Caco-2 (cell line): ENCODE measurements at regions not wholly inside any gene's neighbourhood (a gene's known extent, or its start where the extent isn't known, plus 50 kb on each side); places are given as distances from the start of the nearest gene placed in this dataset.

Experiments
- BruUV-seq: library from RNA; stranded (reverse); fragments of 400-500 nt; replicated peaks from 2 replicates; lab custom pipeline; 2021; lab: Mats Ljungman, UMichigan
- CTCF ChIA-PET: fragments of 300-600 bp; sonication (Branson Sonifier 250); formaldehyde crosslinking; loops from one replicate; lab custom pipeline; 2022; ENCODE audit warnings: antibody characterized with exemption; lab: Charles Lee
- POLR2A ChIA-PET: fragments of 300-600 bp; sonication (Branson Sonifier 250); formaldehyde crosslinking; loops from one replicate; lab custom pipeline; 2022; ENCODE audit warnings: antibody characterized with exemption; lab: Charles Lee
- DNase-seq, 2 experiments: peaks; one replicate each; pipeline versions ENCODE4 v3.0.0 to v3.0.0-alpha.2; 2020 to 2022
- H3K27me3 ChIP-seq: replicated peaks from 2 replicates; pipeline ENCODE4 v1.6.0; 2011; ENCODE audit warnings: low read length; ENCODE audit not compliant: control insufficient read depth, insufficient read depth
- H3K36me3 ChIP-seq: 2 replicates; pipeline ENCODE4 v1.5.1; 2011; ENCODE audit warnings: low read length; ENCODE audit not compliant: control insufficient read depth, insufficient read depth
- H3K4me1 ChIP-seq: fragments of 250-450 bp; sonication (Bioruptor Pico); 2 replicates; pipeline ENCODE4 v1.5.1; 2020; ENCODE audit warnings: mild to moderate bottlenecking
- H3K4me3 ChIP-seq: 2 replicates; pipeline ENCODE4 v1.5.1; 2011; ENCODE audit warnings: low read depth, mild to moderate bottlenecking, control low read depth, low read length
- H3K9me3 ChIP-seq: fragments of 250-450 bp; sonication (Bioruptor Pico); 2 replicates; pipeline ENCODE4 v1.5.1; 2020; ENCODE audit warnings: mild to moderate bottlenecking, moderate library complexity
- H3K27ac Mint-ChIP-seq: one replicate; pipeline ENCODE4 v1.8.0; 2022; ENCODE audit warnings: mixed read lengths; ENCODE audit not compliant: unreplicated experiment
- H3K27me3 Mint-ChIP-seq: one replicate; pipeline ENCODE4 v1.8.0; 2022; ENCODE audit warnings: mixed read lengths; ENCODE audit not compliant: insufficient read depth, unreplicated experiment
- H3K36me3 Mint-ChIP-seq: one replicate; pipeline ENCODE4 v1.8.0; 2022; ENCODE audit warnings: mild to moderate bottlenecking, mixed read lengths; ENCODE audit not compliant: insufficient read depth, unreplicated experiment
- H3K4me1 Mint-ChIP-seq: one replicate; pipeline ENCODE4 v1.8.0; 2022; ENCODE audit warnings: low read depth, mixed read lengths; ENCODE audit not compliant: unreplicated experiment
- H3K4me3 Mint-ChIP-seq: one replicate; pipeline ENCODE4 v1.8.0; 2022; ENCODE audit warnings: mild to moderate bottlenecking, moderate library complexity, mixed read lengths; ENCODE audit not compliant: unreplicated experiment
- H3K9me3 Mint-ChIP-seq: one replicate; pipeline ENCODE4 v1.8.0; 2022; ENCODE audit warnings: mixed read lengths; ENCODE audit not compliant: unreplicated experiment
- CTCF ChIP-seq, 2 experiments: fragments of 200-600 bp in 1 of 2; IDR thresholded peaks; 1 replicate in 1 of 2; 2 replicates in 1 of 2; pipeline versions ENCODE4 v1.5.1 to v1.8.0; 2011 to 2022; ENCODE audit warnings: antibody characterized with exemption in 1 of 2, control low read depth in 1 of 2, inconsistent platforms in 1 of 2, low read depth in 1 of 2, low read length in 1 of 2, mild to moderate bottlenecking in 1 of 2, moderate library complexity in 1 of 2; ENCODE audit not compliant: insufficient read depth in 1 of 2, severe bottlenecking in 1 of 2, unreplicated experiment in 1 of 2
- intact Hi-C: fragments of 100-400 bp; cut with micrococcal nuclease; formaldehyde crosslinking; loops from one replicate; pipeline ENCODE4 v1.10.0; 2022; ENCODE audit not compliant: unreplicated experiment

GRCh38 chr2:182530636-182531035 lies 103.8 kb upstream of the PDE1A start:
- no peak overlapping the region for H3K27ac Mint-ChIP-seq
- H3K4me1 Mint-ChIP-seq: no peaks in the 10 kb centered on the region
- H3K36me3 Mint-ChIP-seq: no peaks in the 10 kb centered on the region
- H3K4me3 Mint-ChIP-seq: no peak overlapping the region
- CTCF ChIA-PET: no interaction called here
- no peaks in the 10 kb centered on the region for H3K9me3 ChIP-seq
- no peaks in the 10 kb centered on the region for H3K27me3 ChIP-seq
- no peak for DNase-seq
- POLR2A ChIA-PET: no interaction called here
- H3K9me3 Mint-ChIP-seq: peaks cover 13% of the 10 kb centered on the region
- intact Hi-C loops: no loop called here
- H3K36me3 ChIP-seq: no peaks in the 10 kb centered on the region
- no peak for TF ChIP-seq CTCF (IDR thresholded peaks at IDR 0.05; ENCODE audit: insufficient read depth in 1 of 2, low read depth in 1 of 2, low read length in 1 of 2, severe bottlenecking in 1 of 2, unreplicated experiment in 1 of 2)
- no peak overlapping the region for H3K4me3 ChIP-seq
- BruUV-seq: no TSS peak
- H3K4me1 ChIP-seq: no peaks in the 10 kb centered on the region
- no peaks in the 10 kb centered on the region for H3K27me3 Mint-ChIP-seq

DNA sequence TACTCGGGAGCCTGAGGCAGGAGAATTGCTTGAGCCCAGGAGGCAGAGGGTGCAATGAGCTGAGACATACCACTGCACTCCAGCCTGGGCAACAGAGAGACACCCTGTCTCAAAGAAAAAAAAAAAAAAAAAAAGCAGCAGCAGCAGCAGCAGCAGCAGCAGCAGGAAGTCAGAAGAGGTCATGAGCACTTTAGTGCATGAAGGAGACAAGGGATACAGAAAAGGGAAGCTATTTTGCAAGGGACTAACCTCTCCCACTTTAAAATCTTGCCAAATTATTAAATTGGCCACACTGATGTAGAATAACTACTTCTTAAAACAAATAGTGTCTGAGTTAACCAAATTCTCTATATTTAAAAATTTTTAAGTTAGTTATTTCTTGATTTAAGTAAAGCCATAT lies 113.4 kb upstream of the PDE1A start:
- Mint-ChIP-seq H3K36me3 (no peaks in the 10 kb centered on the region), H3K27ac (no peak overlapping the region), H3K27me3 (peaks cover 4% of the 10 kb centered on the region), H3K9me3 (no peaks in the 10 kb centered on the region), H3K4me3 (no peak overlapping the region), H3K4me1 (no peaks in the 10 kb centered on the region)
- Histone ChIP-seq H3K9me3 (no peaks in the 10 kb centered on the region; the same call in 1 of the 2 replicates), H3K36me3 (no peaks in the 10 kb centered on the region), H3K4me1 (no peaks in the 10 kb centered on the region), H3K27me3 (no peaks in the 10 kb centered on the region), H3K4me3 (no peak overlapping the region)
- TF ChIP-seq CTCF (IDR thresholded peaks at IDR 0.05; ENCODE audit: insufficient read depth in 1 of 2, low read depth in 1 of 2, low read length in 1 of 2, severe bottlenecking in 1 of 2, unreplicated experiment in 1 of 2): no peak
- no peak for DNase-seq
- no TSS peak for BruUV-seq
- intact Hi-C loops: no loop called here
- ChIA-PET POLR2A (no interaction called here), CTCF (no interaction called here)

GRCh38 chr2:182541268-182541667 lies 114.4 kb upstream of the PDE1A start:
- DNase-seq: no peak
- Histone ChIP-seq H3K27me3 (no peaks in the 10 kb centered on the region), H3K4me1 (no peaks in the 10 kb centered on the region), H3K4me3 (no peak overlapping the region), H3K9me3 (no peaks in the 10 kb centered on the region; the same call in 1 of the 2 replicates), H3K36me3 (no peaks in the 10 kb centered on the region)
- H3K36me3 Mint-ChIP-seq: no peaks in the 10 kb centered on the region
- no peak overlapping the region for H3K4me3 Mint-ChIP-seq
- H3K27me3 Mint-ChIP-seq: peaks cover 5% of the 10 kb centered on the region
- BruUV-seq: no TSS peak
- no peak overlapping the region for H3K27ac Mint-ChIP-seq
- ChIA-PET CTCF (no interaction called here), POLR2A (no interaction called here)
- TF ChIP-seq CTCF (IDR thresholded peaks at IDR 0.05; ENCODE audit: insufficient read depth in 1 of 2, low read depth in 1 of 2, low read length in 1 of 2, severe bottlenecking in 1 of 2, unreplicated experiment in 1 of 2): no peak
- H3K4me1 Mint-ChIP-seq: no peaks in the 10 kb centered on the region
- intact Hi-C loops: no loop called here
- no peaks in the 10 kb centered on the region for H3K9me3 Mint-ChIP-seq
